Hippocampal formation (tissue), 2 donors: ENCODE measurements at regions not wholly inside any gene's neighbourhood (a gene's known extent, or its start where the extent isn't known, plus 50 kb on each side); places are given as distances from the start of the nearest gene placed in this dataset.
"Not testable (repeated sequence)": the region's sequence is repeated elsewhere in the genome, so short reads cannot be mapped to it uniquely, and the experiment has no call there.

ENCODE experiments used
- DNase-seq, 2 donors: peaks; one replicate each; lab custom pipeline; 2025; lab: John Stamatoyannopoulos, UW

- DNase-seq: no peak
Observed at GRCh38 chr5:154653418-154653763, 101.8 kb upstream of the LARP1 start.

- DNase-seq: no peak
Observed at GRCh38 chr5:154652746-154653417, 102.3 kb upstream of the LARP1 start.

- DNase-seq: not testable (repeated sequence)
Observed at GRCh38 chr5:154651795-154652194, 103.4 kb upstream of the LARP1 start.

- no peak for DNase-seq
Observed at GRCh38 chr5:154648706-154649105, 106.5 kb upstream of the LARP1 start.

GRCh38 chr5:154648229-154648628 lies 106.9 kb upstream of the LARP1 start:
- no peak for DNase-seq

- DNase-seq: no peak
Observed at GRCh38 chr5:154647761-154648145, 107.4 kb upstream of the LARP1 start.

GRCh38 chr5:154647114-154647760 lies 107.9 kb upstream of the LARP1 start:
- DNase-seq: no peak

GRCh38 chr5:154646745-154647113 lies 108.4 kb upstream of the LARP1 start:
- DNase-seq: no peak

- DNase-seq: no peak
Observed at GRCh38 chr5:154644745-154645411, 110.3 kb upstream of the LARP1 start.

GRCh38 chr5:154642499-154643245 lies 112.5 kb upstream of the LARP1 start:
- DNase-seq: no peak

- DNase-seq: not testable (repeated sequence)
Observed at GRCh38 chr5:154640213-154640831, 114.9 kb upstream of the LARP1 start.

GRCh38 chr5:154636786-154637185 lies 118.4 kb upstream of the LARP1 start:
- not testable (repeated sequence) for DNase-seq

GRCh38 chr5:154636271-154636670 lies 118.9 kb upstream of the LARP1 start:
- not testable (repeated sequence) for DNase-seq

- DNase-seq: not testable (repeated sequence)
Observed at GRCh38 chr5:154633744-154634143, 121.4 kb upstream of the LARP1 start.

- DNase-seq: no peak
Observed at GRCh38 chr5:154631141-154631540, 124.0 kb upstream of the LARP1 start.

GRCh38 chr5:154630410-154630809 lies 124.8 kb upstream of the LARP1 start:
- no peak for DNase-seq

GRCh38 chr5:154628685-154629084 lies 126.5 kb upstream of the LARP1 start:
- no peak for DNase-seq

- DNase-seq: no peak
Observed at GRCh38 chr5:154627698-154628678, 127.2 kb upstream of the LARP1 start.

- DNase-seq: no peak
Observed at GRCh38 chr5:154626876-154627557, 128.2 kb upstream of the LARP1 start.

GRCh38 chr5:154625031-154625430 lies 130.1 kb upstream of the LARP1 start:
- DNase-seq: no peak
